ENCODE measurements at regions not wholly inside any gene's neighbourhood (a gene's known extent, or its start where the extent isn't known, plus 50 kb on each side); places are given as distances from the start of the nearest gene placed in this dataset.
"Not testable (repeated sequence)": the region's sequence is repeated elsewhere in the genome, so short reads cannot be mapped to it uniquely, and the experiment has no call there.

DNA sequence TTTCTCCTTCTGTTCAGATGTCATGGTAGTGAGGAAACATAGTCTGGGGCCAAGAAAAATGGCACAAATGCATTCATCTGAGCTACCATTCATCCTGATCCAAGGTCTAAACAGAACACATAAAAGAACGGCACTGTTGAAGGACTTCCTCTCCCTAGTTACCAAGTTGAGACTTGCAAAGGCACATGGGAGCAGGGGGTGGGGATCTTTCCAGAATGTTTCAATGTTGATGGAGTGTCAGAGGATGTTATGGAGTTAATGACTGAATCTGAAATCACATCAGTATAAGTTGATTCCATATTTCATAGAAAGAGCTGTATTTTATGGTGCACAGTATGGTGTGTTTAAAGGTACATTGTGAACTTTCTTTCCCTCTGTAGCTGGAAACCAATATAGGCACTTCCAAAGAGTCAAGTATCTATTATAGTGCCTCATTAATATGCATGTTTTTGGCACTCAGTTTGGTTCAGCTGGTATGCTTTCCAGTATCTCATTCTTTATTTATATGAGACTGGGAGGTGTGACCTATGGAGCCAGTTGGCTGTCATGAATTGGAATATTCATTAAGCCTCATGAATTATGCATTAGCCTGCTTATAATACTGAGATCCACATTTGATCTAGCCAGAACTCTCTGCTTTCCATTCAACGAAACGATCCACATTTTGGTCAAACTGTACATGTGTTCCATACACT lies 603.0 kb downstream of the NR2F1-AS1 start:
- DNase-seq: no peak

- no peak for DNase-seq
Measured at GRCh38 chr5:92976156-92976555, 604.9 kb downstream of the NR2F1-AS1 start.

DNA sequence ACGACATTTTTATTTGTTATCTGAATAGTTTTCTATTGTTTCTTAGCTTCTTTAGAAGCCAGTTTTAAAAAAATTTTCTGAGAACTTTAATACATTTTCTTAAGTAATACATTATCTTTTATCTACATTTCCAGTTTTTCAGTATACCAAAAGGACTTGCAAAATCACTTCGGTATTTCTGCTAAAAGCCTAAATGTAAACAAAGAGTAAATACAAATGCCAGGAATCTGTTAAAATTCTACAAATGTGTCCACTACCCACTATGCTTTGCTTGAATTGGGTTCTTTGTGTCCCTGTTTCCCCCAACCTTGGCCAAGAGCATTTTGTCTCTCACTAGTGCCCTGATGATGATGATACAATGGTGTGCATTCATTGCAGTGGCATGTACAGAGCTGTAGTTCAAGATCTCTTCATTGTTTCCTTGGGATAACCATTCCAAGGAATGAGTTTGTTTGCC lies 611.2 kb downstream of the NR2F1-AS1 start:
- no peak for DNase-seq

GRCh38 chr5:92969191-92969780 lies 611.7 kb downstream of the NR2F1-AS1 start:
- no peak for DNase-seq

DNA sequence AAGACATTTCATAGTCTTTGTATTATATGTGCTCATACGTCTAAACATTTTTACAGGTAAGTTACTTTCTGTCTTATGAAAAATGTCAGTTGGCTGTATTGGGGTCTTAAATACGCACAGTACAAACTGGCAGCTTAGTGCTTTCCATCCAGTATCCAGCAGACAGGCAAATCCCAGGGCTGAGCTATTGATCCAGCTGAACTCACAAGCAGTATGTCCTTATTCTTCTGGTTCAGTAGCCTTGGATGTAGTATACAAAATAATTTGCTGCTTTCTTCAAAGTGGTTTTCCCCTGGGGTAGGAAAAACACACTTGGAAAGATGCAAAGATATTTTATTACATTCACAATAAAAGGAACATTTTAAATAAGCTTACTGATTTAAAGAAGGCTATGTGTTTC lies 617.2 kb downstream of the NR2F1-AS1 start:
- no peak for DNase-seq

GRCh38 chr5:92962752-92963151 lies 618.3 kb downstream of the NR2F1-AS1 start:
- DNase-seq: no peak

GRCh38 chr5:92956886-92957285 lies 624.1 kb downstream of the NR2F1-AS1 start:
- DNase-seq: no peak

DNA sequence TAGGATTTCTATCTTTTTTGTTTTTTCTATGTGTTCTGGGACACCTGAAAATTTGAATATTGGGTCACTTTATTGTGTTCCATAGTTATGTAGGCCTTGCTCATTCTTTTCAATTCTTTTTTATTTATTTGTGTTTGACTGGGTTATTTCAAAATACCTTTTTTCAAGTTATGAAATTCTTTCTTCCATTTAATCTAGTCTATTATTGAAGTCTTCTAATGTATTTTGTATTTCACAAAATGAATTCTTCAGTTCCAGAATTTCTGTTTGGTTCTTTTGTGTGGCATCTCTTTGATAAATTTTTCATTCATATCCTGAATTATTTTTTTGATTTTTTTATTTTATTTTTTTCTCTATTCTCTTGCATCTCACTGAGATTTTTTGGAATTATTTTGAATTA lies 628.8 kb downstream of the NR2F1-AS1 start:
- DNase-seq: no peak

- no peak for DNase-seq
Measured at GRCh38 chr5:92951746-92952145, 629.3 kb downstream of the NR2F1-AS1 start.

DNA sequence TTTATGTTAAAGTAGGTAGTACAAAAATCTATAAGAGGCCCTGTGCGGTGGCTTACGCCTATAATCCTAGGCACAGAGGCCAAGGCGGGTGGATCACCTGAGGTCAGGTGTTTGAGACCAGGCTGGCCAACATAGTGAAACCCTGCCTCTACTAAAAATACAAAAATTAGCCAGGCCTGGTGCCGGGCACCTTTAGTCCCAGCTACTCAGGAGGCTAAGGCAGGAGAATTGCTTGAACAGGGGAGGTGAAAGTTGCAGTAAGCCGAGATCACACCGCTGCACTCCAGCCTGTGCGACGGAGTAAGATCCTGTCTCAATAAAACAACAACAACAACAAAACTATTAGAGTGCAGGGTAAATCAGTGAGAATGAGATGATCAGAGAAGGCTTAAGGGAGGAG lies 634.5 kb downstream of the NR2F1-AS1 start:
- no peak for DNase-seq

- no peak for DNase-seq
Measured at GRCh38 chr5:92945605-92946097, 635.4 kb downstream of the NR2F1-AS1 start.

DNA sequence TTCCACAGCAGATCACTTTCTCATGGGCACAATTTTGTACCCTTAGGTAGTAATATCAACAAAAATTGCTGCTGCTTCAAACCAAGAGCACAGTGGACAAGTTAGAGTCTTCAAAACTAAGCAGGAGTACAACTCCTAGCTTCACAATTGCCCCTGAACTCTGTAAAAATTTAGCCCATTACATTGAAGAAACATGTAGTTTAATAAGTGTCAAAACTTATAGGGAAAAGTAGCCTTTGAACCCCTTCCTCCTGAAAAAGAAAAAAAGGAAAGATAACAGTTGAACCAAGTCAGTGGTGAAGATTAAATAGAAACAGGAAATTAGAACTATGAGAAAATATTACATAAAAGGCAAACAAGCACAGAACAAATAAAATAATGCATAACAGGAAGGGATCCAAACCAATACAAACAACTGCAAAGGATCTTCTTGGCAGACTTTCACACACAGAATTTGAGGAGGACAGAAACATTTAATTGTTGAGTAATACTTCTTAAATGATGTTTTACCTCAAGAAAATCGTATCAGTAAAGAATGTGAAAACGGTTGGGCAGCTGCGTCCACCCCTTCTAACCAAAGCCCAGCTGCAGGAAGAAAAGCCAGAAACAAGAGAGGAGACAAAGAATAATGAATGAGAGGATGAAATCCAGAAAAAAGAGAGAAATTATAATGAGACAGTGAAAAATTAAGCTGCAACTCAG lies 636.0 kb downstream of the NR2F1-AS1 start:
- no peak for DNase-seq

DNA sequence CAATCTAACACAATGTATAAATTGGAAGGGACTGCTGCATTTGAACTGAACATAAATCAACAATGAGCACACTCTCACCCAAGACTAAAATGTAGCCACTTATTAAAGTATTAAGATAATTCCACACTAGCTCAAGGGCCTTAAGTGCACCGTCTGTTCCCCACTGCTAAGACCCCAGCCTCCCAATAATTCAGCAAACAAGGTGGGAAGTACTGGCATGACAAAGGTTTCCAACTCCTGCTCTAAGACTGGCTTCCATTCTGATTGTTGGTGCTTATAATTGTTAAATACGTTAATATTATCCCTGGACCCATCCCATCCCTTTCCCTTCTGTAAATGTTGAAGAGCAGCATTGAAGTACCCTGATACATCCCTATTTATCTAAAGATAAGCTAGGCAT lies 636.7 kb downstream of the NR2F1-AS1 start:
- DNase-seq: no peak

GRCh38 chr5:92942762-92943161 lies 638.3 kb downstream of the NR2F1-AS1 start:
- no peak for DNase-seq

DNA sequence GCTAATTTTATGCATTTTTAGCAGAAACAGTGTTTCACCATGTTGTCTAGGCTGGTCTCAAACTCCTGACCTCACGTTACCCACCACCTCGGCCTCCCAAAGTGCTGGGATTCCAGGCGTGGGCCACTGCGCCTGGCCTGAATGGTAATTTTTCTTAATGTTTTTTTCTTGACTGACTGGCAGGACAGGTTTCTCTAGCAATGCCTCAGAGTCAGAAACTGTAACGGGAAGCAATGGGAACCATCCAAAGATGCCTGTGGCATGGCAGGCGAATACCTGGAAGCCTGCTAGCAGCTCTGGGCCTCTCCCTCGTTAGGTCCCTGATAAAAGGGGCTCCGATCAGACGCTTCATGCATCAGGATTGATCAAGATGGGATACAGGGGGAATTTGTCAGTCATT lies 639.2 kb downstream of the NR2F1-AS1 start:
- DNase-seq: no peak

- no peak for DNase-seq
Measured at GRCh38 chr5:92939428-92939827, 641.6 kb downstream of the NR2F1-AS1 start.

DNA sequence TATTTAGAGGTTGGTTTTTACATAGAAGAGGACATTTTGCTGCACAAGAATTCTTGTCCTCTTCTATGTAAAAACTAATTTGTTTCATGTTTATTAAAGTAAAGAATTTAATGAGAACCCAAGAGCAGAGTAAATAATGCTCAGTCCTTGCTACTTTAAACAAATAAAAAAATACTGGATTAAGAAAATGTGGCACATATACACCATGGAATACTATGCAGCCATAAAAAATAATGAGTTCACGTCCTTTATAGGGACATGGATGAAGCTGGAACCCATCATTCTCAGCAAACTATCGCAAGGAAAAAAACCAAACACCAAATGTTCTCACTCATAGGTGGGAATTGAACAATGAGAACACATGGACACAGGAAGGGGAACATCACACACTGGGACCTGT lies 643.6 kb downstream of the NR2F1-AS1 start:
- not testable (repeated sequence) for DNase-seq

DNA sequence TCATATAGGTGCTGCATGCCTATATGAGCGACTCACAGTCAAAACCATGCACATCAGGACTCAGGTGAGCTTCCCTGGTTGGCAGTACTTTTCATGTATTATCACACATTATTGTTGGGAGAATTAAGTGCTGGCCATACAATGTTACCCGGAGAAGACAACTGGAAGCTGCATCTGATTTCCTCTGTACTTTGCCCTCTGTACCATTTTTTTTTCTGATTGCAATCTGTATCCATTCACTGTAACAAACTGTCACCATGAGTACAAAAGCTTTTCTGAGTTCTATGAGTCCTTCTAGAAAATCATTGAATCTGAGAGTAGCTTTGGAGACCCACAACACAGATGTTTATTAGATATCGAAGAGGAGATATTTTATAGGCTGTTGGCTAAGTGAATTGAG lies 651.0 kb downstream of the NR2F1-AS1 start:
- no peak for DNase-seq

- DNase-seq: no peak
Measured at GRCh38 chr5:92927291-92927778, 653.7 kb downstream of the NR2F1-AS1 start.

- DNase-seq: no peak
Measured at GRCh38 chr5:92923885-92924284, 657.1 kb downstream of the NR2F1-AS1 start.

DNA sequence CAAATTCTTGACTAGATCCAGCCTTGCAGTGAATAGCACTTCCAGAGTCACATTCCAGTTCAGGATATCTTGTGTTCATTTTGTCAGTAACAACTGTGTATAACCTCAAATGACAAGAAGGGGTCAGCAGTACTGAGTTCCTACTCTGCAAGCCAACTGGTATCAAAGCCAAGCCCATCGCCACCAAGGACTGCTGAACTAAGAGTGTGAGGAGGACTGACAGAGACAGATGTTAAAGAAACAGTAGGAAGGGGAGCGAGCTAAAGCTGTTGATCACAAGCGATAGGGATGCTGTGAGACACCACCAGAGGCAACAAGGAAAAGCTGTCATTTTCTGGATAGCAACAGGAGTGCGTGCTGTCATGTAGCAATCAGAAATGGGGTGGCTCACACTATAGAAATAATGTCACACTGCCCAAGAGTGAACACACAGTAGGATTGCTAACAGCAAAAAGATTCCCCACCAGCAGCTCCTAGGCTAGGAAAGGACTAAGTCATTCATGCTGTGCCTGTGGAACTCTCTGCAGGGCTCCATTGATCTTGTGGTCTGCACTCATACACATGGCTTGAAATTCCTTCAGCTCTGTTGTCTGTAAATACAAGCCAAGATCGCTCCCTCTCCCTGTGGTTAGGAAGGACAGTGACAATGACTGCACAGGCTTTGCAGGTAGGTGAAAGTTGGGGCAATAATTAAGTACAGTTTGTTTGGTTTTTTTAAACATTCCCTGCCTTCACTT lies 658.6 kb downstream of the NR2F1-AS1 start:
- DNase-seq: no peak

DNA sequence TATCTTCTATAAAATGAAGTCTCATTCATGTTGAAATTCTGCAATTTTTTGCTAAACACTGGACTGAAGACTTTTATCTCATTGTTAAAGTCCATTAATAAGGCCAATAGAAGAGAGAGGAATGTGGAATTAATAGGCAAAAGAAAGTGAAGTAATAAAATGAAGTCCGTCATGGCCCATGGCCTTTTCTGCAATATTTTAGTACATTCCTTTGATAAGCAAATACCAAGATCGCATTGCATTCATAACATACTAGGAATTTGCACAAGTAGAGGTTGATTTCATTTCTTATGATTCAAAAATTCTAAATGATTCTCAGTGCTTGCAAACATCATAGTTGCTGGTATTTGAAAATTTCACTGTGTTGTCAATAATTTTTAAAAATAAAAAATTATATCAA lies 664.0 kb downstream of the NR2F1-AS1 start:
- no peak for DNase-seq

GRCh38 chr5:92916036-92916435 lies 665.0 kb downstream of the NR2F1-AS1 start:
- no peak for DNase-seq

All from stimulated activated CD4-positive, alpha-beta T cell treated with anti-CD3 and anti-CD28 coated beads, Interleukin-4, amount 100 ng/mL, for 24 hours (primary cell).